Keratinocyte (primary cell): ENCODE measurements at regions not wholly inside any gene's neighbourhood (a gene's known extent, or its start where the extent isn't known, plus 50 kb on each side); places are given as distances from the start of the nearest gene placed in this dataset.

Experiments used
- DNase-seq: peaks from one replicate; pipeline ENCODE4 v3.0.0-alpha.2; 2011; ENCODE audit warnings: low read depth, missing footprints, low spot score
- FAIRE-seq: peaks from 2 replicates; lab custom pipeline; 2011; peaks lifted over from hg19 to GRCh38; lab: Jason Lieb, UNC
- H2AFZ ChIP-seq: 2 replicates; pipeline ENCODE4 v1.6.0; 2012; ENCODE audit warnings: low read length, control low read depth, inconsistent platforms; ENCODE audit not compliant: control insufficient read depth
- H3K27ac ChIP-seq: 2 replicates; pipeline ENCODE4 v1.5.1; 2011; ENCODE audit warnings: low read length; ENCODE audit not compliant: control insufficient read depth, insufficient read depth
- H3K27me3 ChIP-seq: 3 replicates; pipeline ENCODE4 v1.6.0; 2011; ENCODE audit warnings: low read length; ENCODE audit not compliant: control insufficient read depth, insufficient read depth; ENCODE audit errors: extremely low read depth
- H3K36me3 ChIP-seq, 2 experiments: 2 replicates in 1 of 2; 3 replicates in 1 of 2; pipeline ENCODE4 v1.5.1; 2011; ENCODE audit warnings: low read length in 2 of 2, mild to moderate bottlenecking in 1 of 2; ENCODE audit not compliant: control insufficient read depth in 2 of 2, insufficient read depth in 2 of 2; ENCODE audit errors: extremely low read depth in 1 of 2
- H3K4me1 ChIP-seq: 3 replicates; pipeline ENCODE4 v1.5.1; 2011; ENCODE audit warnings: low read length; ENCODE audit not compliant: control insufficient read depth, insufficient read depth; ENCODE audit errors: extremely low read depth
- H3K4me2 ChIP-seq: 3 replicates; pipeline ENCODE4 v1.6.0; 2011; ENCODE audit warnings: low read depth, low read length; ENCODE audit not compliant: control insufficient read depth, insufficient read depth; ENCODE audit errors: extremely low read depth
- H3K4me3 ChIP-seq, 3 experiments: fragments of 200-600 bp in 1 of 3; sonication (generic) in 1 of 3; 2 replicates in 2 of 3; 3 replicates in 1 of 3; pipeline ENCODE4 v1.5.1; 2011 to 2016; ENCODE audit warnings: low read length in 3 of 3, mild to moderate bottlenecking in 3 of 3, control low read depth in 2 of 3, inconsistent platforms in 1 of 3, low read depth in 1 of 3, mixed read lengths in 1 of 3, mixed run types in 1 of 3, moderate library complexity in 1 of 3; ENCODE audit not compliant: control insufficient read depth in 2 of 3, insufficient read depth in 2 of 3; ENCODE audit errors: extremely low read depth in 1 of 3
- H3K79me2 ChIP-seq: 2 replicates; pipeline ENCODE4 v1.6.0; 2012; ENCODE audit warnings: low read length; ENCODE audit not compliant: control insufficient read depth, insufficient read depth
- H3K9ac ChIP-seq: 3 replicates; pipeline ENCODE4 v1.6.0; 2011; ENCODE audit warnings: low read length; ENCODE audit not compliant: control insufficient read depth, insufficient read depth; ENCODE audit errors: extremely low read depth
- H3K9me1 ChIP-seq: 3 replicates; pipeline ENCODE4 v1.6.0; 2011; ENCODE audit warnings: low read length; ENCODE audit not compliant: control insufficient read depth, insufficient read depth; ENCODE audit errors: extremely low read depth
- H3K9me3 ChIP-seq: 2 replicates; pipeline ENCODE4 v1.5.1; 2012; ENCODE audit warnings: low read depth, low read length; ENCODE audit not compliant: control insufficient read depth
- H4K20me1 ChIP-seq: 3 replicates; pipeline ENCODE4 v1.6.0; 2011; ENCODE audit warnings: low read length; ENCODE audit not compliant: control insufficient read depth, insufficient read depth; ENCODE audit errors: extremely low read depth
- CTCF ChIP-seq, 3 experiments: IDR thresholded peaks in 1 of 3; conservative IDR thresholded peaks in 1 of 3; optimal IDR thresholded peaks in 1 of 3; 2 replicates in 2 of 3; 3 replicates in 1 of 3; pipeline versions ENCODE3 to v1.5.1; 2011; ENCODE audit warnings: low read length in 3 of 3, mild to moderate bottlenecking in 3 of 3, moderate library complexity in 2 of 3, control low read depth in 1 of 3, inconsistent platforms in 1 of 3; ENCODE audit not compliant: insufficient read depth in 2 of 3; ENCODE audit errors: extremely low read depth in 1 of 3
- EZH2 ChIP-seq: IDR thresholded peaks from one replicate; pipeline ENCODE4 v1.6.1; 2012; ENCODE audit warnings: inconsistent platforms, mild to moderate bottlenecking, low read length, moderate library complexity
- dilution Hi-C: fragments of 300-500 bp; cut with MboI; formaldehyde crosslinking; loops from one replicate; pipeline ENCODE4 v1.7.0; 2020; ENCODE audit warnings: low sequenced_read_pairs; ENCODE audit not compliant: extremely low pct_ligation_motif_present

DNA sequence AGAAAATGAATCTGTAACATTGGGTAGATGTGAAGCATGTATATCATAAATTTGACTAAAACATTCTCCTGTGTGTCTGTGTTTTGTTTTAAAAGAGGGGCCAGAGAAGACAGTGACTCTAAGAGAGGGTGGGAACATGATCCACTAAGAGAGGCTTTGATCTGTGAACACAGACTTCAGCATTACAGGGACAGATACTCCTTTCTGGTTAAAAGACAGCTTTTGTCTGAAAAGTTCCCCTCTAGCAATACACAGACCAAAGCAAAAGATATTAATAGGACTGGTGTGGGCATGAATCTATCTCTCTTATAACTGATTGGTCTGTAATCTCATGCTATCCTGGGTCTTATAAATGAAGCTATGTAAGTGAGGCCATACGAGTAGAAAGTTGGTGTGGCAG lies 150.9 kb downstream of the NUDT12 start:
- H3K4me2 ChIP-seq: no peak overlapping the region
- H3K9me1 ChIP-seq: no peaks in the 10 kb centered on the region
- no peaks in the 10 kb centered on the region for H3K79me2 ChIP-seq
- H2AFZ ChIP-seq: no peak overlapping the region
- no peaks in the 10 kb centered on the region for H3K9me3 ChIP-seq
- no peak overlapping the region for H3K27ac ChIP-seq
- no peaks in the 10 kb centered on the region for H4K20me1 ChIP-seq
- H3K36me3 ChIP-seq: no peaks in the 10 kb centered on the region
- H3K27me3 ChIP-seq: peaks cover 3% of the 10 kb centered on the region
- DNase-seq: no peak
- TF ChIP-seq CTCF (optimal IDR thresholded peaks at IDR 0.05 in 1 of 3, IDR thresholded peaks at IDR 0.05 in 1 of 3, conservative IDR thresholded peaks at IDR 0.05 in 1 of 3; ENCODE audit: extremely low read depth in 1 of 3, insufficient read depth in 2 of 3, low read length in 3 of 3): no peak
- TF ChIP-seq EZH2: no peak
- H3K9ac ChIP-seq: no peak overlapping the region
- FAIRE-seq: no peak
- dilution Hi-C loops: no loop called here
- no peak overlapping the region for H3K4me3 ChIP-seq
- no peaks in the 10 kb centered on the region for H3K4me1 ChIP-seq

- Histone ChIP-seq H3K9ac (no peak overlapping the region), H3K4me3 (no peak overlapping the region), H3K4me2 (no peak overlapping the region), H3K9me3 (no peaks in the 10 kb centered on the region), H2AFZ (no peak overlapping the region), H3K9me1 (no peaks in the 10 kb centered on the region), H3K79me2 (no peaks in the 10 kb centered on the region), H3K27ac (no peak overlapping the region), H3K27me3 (peaks cover 3% of the 10 kb centered on the region), H3K4me1 (no peaks in the 10 kb centered on the region), H3K36me3 (no peaks in the 10 kb centered on the region), H4K20me1 (no peaks in the 10 kb centered on the region)
- TF ChIP-seq CTCF (optimal IDR thresholded peaks at IDR 0.05 in 1 of 3, IDR thresholded peaks at IDR 0.05 in 1 of 3, conservative IDR thresholded peaks at IDR 0.05 in 1 of 3; ENCODE audit: extremely low read depth in 1 of 3, insufficient read depth in 2 of 3, low read length in 3 of 3) (no peak), EZH2 (no peak)
- DNase-seq (no peak), FAIRE-seq (no peak)
- dilution Hi-C loops: no loop called here
These were observed 151.6 kb downstream of the MACIR start for GRCh38 chr5:103410172-103410571.
